ENCODE measurements at regions not wholly inside any gene's neighbourhood (a gene's known extent, or its start where the extent isn't known, plus 50 kb on each side); places are given as distances from the start of the nearest gene placed in this dataset.
"Not testable (repeated sequence)": the region's sequence is repeated elsewhere in the genome, so short reads cannot be mapped to it uniquely, and the experiment has no call there.

DNA sequence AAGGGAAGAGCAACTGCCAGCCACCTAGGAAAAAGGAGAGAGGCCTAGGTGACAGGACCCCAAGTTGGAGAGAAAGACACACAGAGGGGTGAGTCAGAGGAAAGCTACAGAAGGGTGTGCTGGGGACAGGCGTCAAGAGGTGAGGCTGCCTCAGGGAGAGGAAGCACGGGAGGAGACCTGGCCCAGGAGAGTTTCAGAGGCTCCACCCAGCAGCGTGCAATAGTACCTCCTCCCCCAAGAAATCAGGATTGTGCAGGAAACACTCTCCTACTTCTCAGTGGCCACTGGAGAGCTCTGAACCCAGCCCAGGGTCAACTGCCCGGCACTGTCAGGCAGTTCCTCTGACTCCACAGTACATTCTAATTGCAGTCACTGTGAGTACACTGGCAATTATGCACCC is 346.0 kb downstream of the BCL2L11 start:
- DNase-seq (ENCODE audit: low read depth, low spot score); H3K4me1 ChIP-seq (ENCODE audit: insufficient read depth, insufficient read length); H3K9ac ChIP-seq (ENCODE audit: insufficient read length, low read depth); H3K4me3 ChIP-seq (ENCODE audit: insufficient read length, low read depth); H3K9me3 ChIP-seq (ENCODE audit: insufficient read depth, low read length); H3K27me3 ChIP-seq (ENCODE audit: insufficient read depth, insufficient read length); H3K36me3 ChIP-seq (ENCODE audit: insufficient read depth, insufficient read length, low read length): not testable (repeated sequence)

GRCh38 chr2:111470924-111471323 is 350.2 kb downstream of the BCL2L11 start:
- H3K27me3 ChIP-seq (ENCODE audit: insufficient read depth, insufficient read length); H3K9ac ChIP-seq (ENCODE audit: insufficient read length, low read depth); H3K4me3 ChIP-seq (ENCODE audit: insufficient read length, low read depth); H3K9me3 ChIP-seq (ENCODE audit: insufficient read depth, low read length); H3K36me3 ChIP-seq (ENCODE audit: insufficient read depth, insufficient read length, low read length); DNase-seq (ENCODE audit: low read depth, low spot score); H3K4me1 ChIP-seq (ENCODE audit: insufficient read depth, insufficient read length): not testable (repeated sequence)

DNA sequence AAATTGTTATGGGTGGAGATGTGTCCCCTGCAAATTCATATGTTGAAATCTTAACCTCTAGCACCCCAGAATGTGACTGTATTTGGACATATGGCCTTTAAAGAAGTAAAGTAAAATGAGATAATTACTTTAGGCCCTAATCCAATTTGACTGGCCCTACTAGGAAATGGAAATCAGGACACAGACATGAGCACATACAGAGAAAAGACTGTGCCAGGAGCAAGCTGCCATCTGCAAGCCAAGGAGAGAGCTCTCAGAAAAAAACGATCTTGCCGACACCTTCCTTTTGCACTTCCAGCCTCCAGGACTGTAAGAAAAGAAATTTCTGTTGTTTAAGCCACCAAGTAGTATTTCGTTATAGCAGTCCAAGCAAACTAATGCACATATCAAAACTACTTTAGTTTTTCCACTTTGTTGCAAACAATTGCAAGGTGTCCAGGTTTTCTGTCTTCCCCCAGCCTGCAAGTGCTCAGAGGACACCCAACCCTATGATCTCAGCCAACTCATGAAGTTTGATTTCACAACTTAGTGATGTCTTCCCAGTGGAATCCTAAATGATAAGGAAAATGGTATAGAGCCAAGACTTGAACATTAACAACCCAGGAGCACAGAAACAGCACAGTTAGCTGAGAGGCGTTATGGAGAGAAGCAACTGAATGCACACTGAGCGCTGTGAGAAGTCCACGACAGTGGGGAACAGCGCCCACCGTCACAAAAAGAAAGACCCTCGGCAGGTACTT is 351.2 kb downstream of the BCL2L11 start:
- not testable (repeated sequence) for DNase-seq (ENCODE audit: low read depth, low spot score); H3K4me1 ChIP-seq (ENCODE audit: insufficient read depth, insufficient read length); H3K4me3 ChIP-seq (ENCODE audit: insufficient read length, low read depth); H3K9ac ChIP-seq (ENCODE audit: insufficient read length, low read depth); H3K36me3 ChIP-seq (ENCODE audit: insufficient read depth, insufficient read length, low read length); H3K9me3 ChIP-seq (ENCODE audit: insufficient read depth, low read length); H3K27me3 ChIP-seq (ENCODE audit: insufficient read depth, insufficient read length)

GRCh38 chr2:111472844-111473403 is 352.2 kb downstream of the BCL2L11 start:
- H3K4me3 ChIP-seq (ENCODE audit: insufficient read length, low read depth); H3K36me3 ChIP-seq (ENCODE audit: insufficient read depth, insufficient read length, low read length); H3K9me3 ChIP-seq (ENCODE audit: insufficient read depth, low read length); DNase-seq (ENCODE audit: low read depth, low spot score); H3K4me1 ChIP-seq (ENCODE audit: insufficient read depth, insufficient read length); H3K27me3 ChIP-seq (ENCODE audit: insufficient read depth, insufficient read length); H3K9ac ChIP-seq (ENCODE audit: insufficient read length, low read depth): not testable (repeated sequence)

DNA sequence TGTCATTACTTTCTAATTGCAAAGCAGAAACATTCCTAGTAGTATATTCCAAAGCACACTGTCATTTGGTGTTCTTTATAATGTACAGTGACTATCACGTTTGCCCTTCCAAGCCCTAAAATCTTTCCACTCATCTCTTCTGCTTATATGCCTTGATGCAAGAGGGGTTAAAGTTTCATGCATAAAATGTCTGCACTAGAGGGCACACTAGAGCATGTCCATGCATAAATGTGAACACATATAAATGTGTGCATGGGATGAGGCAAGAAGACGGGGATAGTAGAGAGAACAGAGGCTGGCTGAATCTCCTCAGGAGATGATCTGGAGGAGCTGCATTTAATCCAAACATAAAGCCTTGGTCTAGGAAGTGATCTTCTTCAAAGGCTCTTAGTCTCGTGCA is 352.8 kb downstream of the BCL2L11 start:
- H3K9me3 ChIP-seq (ENCODE audit: insufficient read depth, low read length); DNase-seq (ENCODE audit: low read depth, low spot score); H3K4me3 ChIP-seq (ENCODE audit: insufficient read length, low read depth); H3K36me3 ChIP-seq (ENCODE audit: insufficient read depth, insufficient read length, low read length); H3K27me3 ChIP-seq (ENCODE audit: insufficient read depth, insufficient read length); H3K9ac ChIP-seq (ENCODE audit: insufficient read length, low read depth); H3K4me1 ChIP-seq (ENCODE audit: insufficient read depth, insufficient read length): not testable (repeated sequence)

GRCh38 chr2:111474198-111474705 is 353.5 kb downstream of the BCL2L11 start:
- H3K4me1 ChIP-seq (ENCODE audit: insufficient read depth, insufficient read length); H3K36me3 ChIP-seq (ENCODE audit: insufficient read depth, insufficient read length, low read length); DNase-seq (ENCODE audit: low read depth, low spot score); H3K9ac ChIP-seq (ENCODE audit: insufficient read length, low read depth); H3K27me3 ChIP-seq (ENCODE audit: insufficient read depth, insufficient read length); H3K9me3 ChIP-seq (ENCODE audit: insufficient read depth, low read length); H3K4me3 ChIP-seq (ENCODE audit: insufficient read length, low read depth): not testable (repeated sequence)

DNA sequence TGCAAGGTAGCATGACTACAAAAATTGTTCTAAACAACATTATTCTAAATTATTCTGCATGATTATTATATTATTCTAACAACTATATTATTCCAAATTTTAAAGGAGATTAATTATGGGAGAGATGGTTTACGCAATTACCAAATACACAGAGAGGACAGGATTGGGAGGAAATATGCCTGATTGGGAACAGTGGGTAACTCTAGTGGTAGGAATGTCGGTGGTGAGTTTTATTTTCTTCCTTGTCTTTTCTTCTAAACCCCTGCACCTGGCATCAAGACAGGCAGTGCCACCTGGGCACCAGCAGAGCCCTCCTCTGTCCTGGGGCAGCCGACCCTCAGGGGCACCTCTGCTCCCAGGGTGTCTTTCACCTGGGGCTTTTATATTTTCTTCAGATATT is 357.6 kb downstream of the BCL2L11 start:
- H3K4me3 ChIP-seq (ENCODE audit: insufficient read length, low read depth); H3K27me3 ChIP-seq (ENCODE audit: insufficient read depth, insufficient read length); DNase-seq (ENCODE audit: low read depth, low spot score); H3K9ac ChIP-seq (ENCODE audit: insufficient read length, low read depth); H3K36me3 ChIP-seq (ENCODE audit: insufficient read depth, insufficient read length, low read length); H3K4me1 ChIP-seq (ENCODE audit: insufficient read depth, insufficient read length); H3K9me3 ChIP-seq (ENCODE audit: insufficient read depth, low read length): not testable (repeated sequence)

GRCh38 chr2:111478871-111479318 is 358.2 kb downstream of the BCL2L11 start:
- not testable (repeated sequence) for DNase-seq (ENCODE audit: low read depth, low spot score); H3K36me3 ChIP-seq (ENCODE audit: insufficient read depth, insufficient read length, low read length); H3K9ac ChIP-seq (ENCODE audit: insufficient read length, low read depth); H3K27me3 ChIP-seq (ENCODE audit: insufficient read depth, insufficient read length); H3K4me1 ChIP-seq (ENCODE audit: insufficient read depth, insufficient read length); H3K9me3 ChIP-seq (ENCODE audit: insufficient read depth, low read length); H3K4me3 ChIP-seq (ENCODE audit: insufficient read length, low read depth)

GRCh38 chr2:111480016-111480625 is 359.4 kb downstream of the BCL2L11 start:
- H3K9ac ChIP-seq (ENCODE audit: insufficient read length, low read depth); H3K36me3 ChIP-seq (ENCODE audit: insufficient read depth, insufficient read length, low read length); H3K27me3 ChIP-seq (ENCODE audit: insufficient read depth, insufficient read length); DNase-seq (ENCODE audit: low read depth, low spot score); H3K9me3 ChIP-seq (ENCODE audit: insufficient read depth, low read length); H3K4me3 ChIP-seq (ENCODE audit: insufficient read length, low read depth); H3K4me1 ChIP-seq (ENCODE audit: insufficient read depth, insufficient read length): not testable (repeated sequence)

DNA sequence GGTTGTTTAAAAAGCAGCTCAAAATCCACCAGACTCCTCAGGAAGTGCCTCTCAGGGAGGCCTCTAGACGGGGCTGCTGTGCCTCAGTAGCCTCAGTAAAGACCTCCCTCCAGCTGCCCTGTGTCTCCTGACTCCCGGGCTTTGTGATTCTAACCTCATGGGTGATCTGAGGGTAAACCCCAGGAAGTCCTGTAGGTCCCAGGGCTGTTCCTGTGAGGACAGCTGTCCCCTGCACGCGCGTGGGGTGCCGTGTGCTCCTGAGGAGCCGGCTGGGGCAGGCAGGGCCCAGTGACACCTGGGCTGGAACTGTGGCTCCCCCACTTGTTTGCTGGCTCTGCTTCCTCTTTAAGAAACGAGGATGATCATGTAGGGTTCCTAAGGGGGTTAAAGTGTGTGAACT is 359.9 kb downstream of the BCL2L11 start:
- DNase-seq (ENCODE audit: low read depth, low spot score); H3K9me3 ChIP-seq (ENCODE audit: insufficient read depth, low read length); H3K27me3 ChIP-seq (ENCODE audit: insufficient read depth, insufficient read length); H3K36me3 ChIP-seq (ENCODE audit: insufficient read depth, insufficient read length, low read length); H3K4me1 ChIP-seq (ENCODE audit: insufficient read depth, insufficient read length); H3K4me3 ChIP-seq (ENCODE audit: insufficient read length, low read depth): not testable (repeated sequence)
- peak overlapping the region; percentile 42 for H3K9ac ChIP-seq (ENCODE audit: insufficient read length, low read depth)

DNA sequence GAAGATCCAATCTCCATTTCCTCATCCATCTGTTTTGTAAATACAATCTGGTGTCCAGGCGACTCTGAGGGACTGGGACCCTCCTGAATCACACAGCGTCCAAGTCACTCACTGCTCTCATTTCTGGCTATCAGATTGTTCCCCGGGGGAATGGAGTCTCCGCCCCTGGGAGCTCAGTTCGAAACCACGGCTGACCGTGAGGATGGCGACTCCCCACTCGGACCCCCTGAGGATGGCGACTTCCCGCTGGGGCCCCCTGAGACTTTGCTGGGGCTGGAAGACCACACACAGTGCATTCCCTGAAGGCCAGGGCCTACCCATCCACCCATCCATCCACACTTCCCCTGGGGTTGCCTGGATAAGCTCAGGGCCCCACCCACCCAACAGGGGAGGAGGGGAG is 360.5 kb downstream of the BCL2L11 start:
- not testable (repeated sequence) for H3K4me1 ChIP-seq (ENCODE audit: insufficient read depth, insufficient read length); H3K27me3 ChIP-seq (ENCODE audit: insufficient read depth, insufficient read length); H3K4me3 ChIP-seq (ENCODE audit: insufficient read length, low read depth); H3K9me3 ChIP-seq (ENCODE audit: insufficient read depth, low read length); DNase-seq (ENCODE audit: low read depth, low spot score); H3K9ac ChIP-seq (ENCODE audit: insufficient read length, low read depth); H3K36me3 ChIP-seq (ENCODE audit: insufficient read depth, insufficient read length, low read length)

All from NT2/D1 (cell line).